ENCODE measurements at regions not wholly inside any gene's neighbourhood (a gene's known extent, or its start where the extent isn't known, plus 50 kb on each side); places are given as distances from the start of the nearest gene placed in this dataset.

DNA sequence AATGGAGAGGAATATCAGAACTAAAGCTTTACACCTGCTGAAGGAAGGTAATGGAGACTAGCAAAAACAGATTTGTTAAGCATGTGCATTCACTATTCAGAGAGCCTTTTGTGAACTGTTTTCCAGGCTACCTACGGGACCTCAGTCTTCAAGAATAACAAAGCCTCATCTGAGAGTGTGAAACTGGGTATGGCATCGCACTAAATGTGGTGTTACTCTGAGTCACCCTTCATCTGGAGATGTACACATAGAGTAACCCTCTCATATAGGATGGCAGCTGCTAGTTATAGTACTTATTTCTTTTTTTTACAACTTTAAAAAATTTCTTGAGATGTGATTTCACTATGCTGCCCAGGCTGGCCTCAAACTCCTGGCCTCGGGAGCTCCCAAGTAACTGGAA, 306.8 kb downstream of the ZNF608 start:
- DNase-seq (ENCODE audit: low read depth), result no peak
- in situ Hi-C loops (cut with HindIII; ENCODE audit: low sequenced_read_pairs), result no loop called here
- TF ChIP-seq, protein P1, sequence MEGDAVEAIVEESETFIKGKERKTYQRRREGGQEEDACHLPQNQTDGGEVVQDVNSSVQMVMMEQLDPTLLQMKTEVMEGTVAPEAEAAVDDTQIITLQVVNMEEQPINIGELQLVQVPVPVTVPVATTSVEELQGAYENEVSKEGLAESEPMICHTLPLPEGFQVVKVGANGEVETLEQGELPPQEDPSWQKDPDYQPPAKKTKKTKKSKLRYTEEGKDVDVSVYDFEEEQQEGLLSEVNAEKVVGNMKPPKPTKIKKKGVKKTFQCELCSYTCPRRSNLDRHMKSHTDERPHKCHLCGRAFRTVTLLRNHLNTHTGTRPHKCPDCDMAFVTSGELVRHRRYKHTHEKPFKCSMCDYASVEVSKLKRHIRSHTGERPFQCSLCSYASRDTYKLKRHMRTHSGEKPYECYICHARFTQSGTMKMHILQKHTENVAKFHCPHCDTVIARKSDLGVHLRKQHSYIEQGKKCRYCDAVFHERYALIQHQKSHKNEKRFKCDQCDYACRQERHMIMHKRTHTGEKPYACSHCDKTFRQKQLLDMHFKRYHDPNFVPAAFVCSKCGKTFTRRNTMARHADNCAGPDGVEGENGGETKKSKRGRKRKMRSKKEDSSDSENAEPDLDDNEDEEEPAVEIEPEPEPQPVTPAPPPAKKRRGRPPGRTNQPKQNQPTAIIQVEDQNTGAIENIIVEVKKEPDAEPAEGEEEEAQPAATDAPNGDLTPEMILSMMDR (IDR thresholded peaks at IDR 0.05; ENCODE audit: low read depth, low read length, missing control alignments), result no peak
- H3K4me3 ChIP-seq (ENCODE audit: low read depth, low read length), result no peak overlapping the region

DNA sequence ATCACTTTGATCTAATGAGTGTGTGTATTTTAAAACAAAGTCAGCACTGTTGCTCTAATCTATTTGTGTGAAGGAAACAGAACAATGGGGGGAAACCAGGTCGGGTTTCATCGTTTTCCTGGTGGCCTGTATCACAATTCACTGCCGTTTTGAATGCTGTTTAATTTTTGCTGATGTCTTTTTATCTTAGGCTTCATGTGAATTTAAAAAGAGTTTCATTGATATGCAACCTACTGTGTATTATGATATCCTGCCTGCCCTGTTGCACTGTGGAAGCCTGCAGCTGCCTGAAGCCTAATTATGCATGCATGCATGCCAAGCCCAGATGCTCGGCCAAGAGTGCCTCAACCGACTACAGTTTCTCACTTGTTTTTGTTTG, 307.5 kb downstream of the ZNF608 start:
- TF ChIP-seq, protein P1 (IDR thresholded peaks at IDR 0.05; ENCODE audit: low read depth, low read length, missing control alignments), result no peak
- in situ Hi-C loops (cut with HindIII; ENCODE audit: low sequenced_read_pairs), result no loop called here
- DNase-seq (ENCODE audit: low read depth), result no peak
- no peak overlapping the region for H3K4me3 ChIP-seq (ENCODE audit: low read depth, low read length)

DNA sequence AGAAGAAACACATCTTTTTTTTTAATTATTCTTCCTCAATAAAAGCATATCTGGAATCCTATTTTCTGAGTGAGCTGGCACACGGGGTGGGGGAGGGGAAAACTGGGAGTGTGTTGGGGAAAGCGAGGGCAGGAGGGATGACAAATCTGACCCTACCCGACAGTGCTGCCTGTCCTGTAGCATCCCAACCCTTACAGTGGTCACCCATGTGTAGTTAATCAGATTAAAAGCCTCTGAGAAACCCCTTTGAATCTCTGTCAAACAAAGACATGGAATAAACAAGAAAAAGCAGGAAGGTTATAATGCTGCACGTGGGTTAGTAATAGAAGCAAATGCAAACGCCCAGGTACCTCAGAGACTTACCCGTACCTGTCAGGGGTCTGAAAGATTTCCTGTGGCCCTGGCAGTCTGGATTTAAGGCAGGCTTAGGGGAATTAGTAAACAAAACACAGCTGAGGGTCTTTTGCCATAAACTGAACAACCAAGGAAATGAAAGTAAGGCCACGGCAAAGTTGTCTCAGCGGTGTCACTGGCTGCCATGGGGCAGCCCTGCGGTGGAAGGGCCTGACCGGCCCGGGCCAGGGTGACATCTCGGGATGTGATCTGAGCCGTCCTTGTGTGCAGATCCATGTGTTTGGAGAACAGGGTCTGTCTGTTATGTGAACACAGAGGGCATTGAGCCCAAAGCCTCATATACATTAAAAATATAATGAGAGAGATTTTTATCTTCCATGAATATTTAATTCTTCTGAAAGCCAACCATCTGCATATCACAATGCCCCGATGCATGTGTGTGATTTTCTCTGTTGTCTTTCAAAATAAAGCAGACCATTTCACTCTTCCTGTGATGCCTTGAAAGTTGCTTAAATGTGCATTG, 308.2 kb downstream of the ZNF608 start:
- TF ChIP-seq, protein P1 (IDR thresholded peaks at IDR 0.05; ENCODE audit: low read depth, low read length, missing control alignments), result no peak
- in situ Hi-C loops (cut with HindIII; ENCODE audit: low sequenced_read_pairs), result no loop called here
- DNase-seq (ENCODE audit: low read depth), result no peak
- H3K4me3 ChIP-seq (ENCODE audit: low read depth, low read length), result no peak overlapping the region

DNA sequence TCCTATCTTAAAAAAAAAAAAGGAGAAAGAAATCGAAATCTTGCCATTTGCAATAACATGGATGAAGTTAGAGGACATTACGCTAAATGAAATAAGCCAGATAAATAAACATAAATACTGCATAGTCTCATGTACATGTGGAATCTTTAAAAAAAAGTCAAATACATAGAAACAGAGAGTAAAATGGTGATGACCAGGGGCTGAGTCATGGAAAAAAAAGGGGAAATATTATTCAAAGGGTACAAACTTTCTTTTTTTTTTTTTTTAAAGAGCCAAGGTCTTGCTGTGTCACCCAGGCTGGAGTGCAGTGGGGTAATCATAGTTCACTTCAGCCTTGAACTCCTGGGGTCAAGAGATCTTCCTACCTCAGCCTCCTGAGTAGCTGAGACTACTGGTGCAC, 310.1 kb downstream of the ZNF608 start:
- in situ Hi-C loops (cut with HindIII; ENCODE audit: low sequenced_read_pairs), result no loop called here
- DNase-seq (ENCODE audit: low read depth), result no peak
- H3K4me3 ChIP-seq (ENCODE audit: low read depth, low read length), result no peak overlapping the region
- TF ChIP-seq, protein P1 (IDR thresholded peaks at IDR 0.05; ENCODE audit: low read depth, low read length, missing control alignments), result no peak

DNA sequence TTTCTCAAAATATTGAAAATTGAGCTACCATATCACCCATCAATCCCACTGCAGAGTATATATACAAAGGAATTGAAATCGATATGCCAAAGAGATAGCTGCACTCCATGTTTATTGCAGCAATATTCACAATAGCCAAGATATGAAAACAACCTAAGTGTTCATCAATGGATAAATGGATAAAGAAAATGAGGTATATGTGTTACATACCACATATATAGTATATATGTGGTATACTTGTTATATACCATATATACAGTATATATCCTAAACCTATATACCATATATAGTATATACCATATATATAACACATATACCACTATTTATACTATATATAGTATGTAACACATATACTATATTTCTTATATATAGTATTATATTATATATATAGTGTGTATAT, 313.3 kb downstream of the ZNF608 start:
- TF ChIP-seq, protein P1 (IDR thresholded peaks at IDR 0.05; ENCODE audit: low read depth, low read length, missing control alignments), result no peak
- DNase-seq (ENCODE audit: low read depth), result no peak
- in situ Hi-C loops (cut with HindIII; ENCODE audit: low sequenced_read_pairs), result no loop called here
- H3K4me3 ChIP-seq (ENCODE audit: low read depth, low read length), result no peak overlapping the region

DNA sequence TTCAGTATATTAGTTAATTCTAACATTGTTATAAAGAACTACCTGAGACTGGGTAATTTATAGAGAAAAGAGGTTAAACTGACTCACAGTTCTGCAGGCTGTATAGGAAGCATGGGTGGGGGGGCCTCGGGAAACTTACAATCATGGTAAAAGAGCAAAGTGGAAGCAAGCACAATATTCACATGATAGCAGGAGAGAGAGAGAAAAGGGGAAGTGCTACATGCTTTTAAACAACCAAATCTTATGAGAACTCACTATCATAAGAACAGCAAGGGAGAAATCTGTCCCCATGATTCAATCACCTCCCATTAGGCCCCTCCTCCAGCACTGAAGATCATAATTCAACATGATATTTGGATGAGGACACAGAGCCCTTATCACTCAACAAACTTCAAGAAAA, 324.9 kb downstream of the ZNF608 start:
- in situ Hi-C loops (cut with HindIII; ENCODE audit: low sequenced_read_pairs), result no loop called here
- TF ChIP-seq, protein P1 (IDR thresholded peaks at IDR 0.05; ENCODE audit: low read depth, low read length, missing control alignments), result no peak
- H3K4me3 ChIP-seq (ENCODE audit: low read depth, low read length), result no peak overlapping the region
- DNase-seq (ENCODE audit: low read depth), result no peak
